ENCODE measurements at regions not wholly inside any gene's neighbourhood (a gene's known extent, or its start where the extent isn't known, plus 50 kb on each side); places are given as distances from the start of the nearest gene placed in this dataset.

DNA sequence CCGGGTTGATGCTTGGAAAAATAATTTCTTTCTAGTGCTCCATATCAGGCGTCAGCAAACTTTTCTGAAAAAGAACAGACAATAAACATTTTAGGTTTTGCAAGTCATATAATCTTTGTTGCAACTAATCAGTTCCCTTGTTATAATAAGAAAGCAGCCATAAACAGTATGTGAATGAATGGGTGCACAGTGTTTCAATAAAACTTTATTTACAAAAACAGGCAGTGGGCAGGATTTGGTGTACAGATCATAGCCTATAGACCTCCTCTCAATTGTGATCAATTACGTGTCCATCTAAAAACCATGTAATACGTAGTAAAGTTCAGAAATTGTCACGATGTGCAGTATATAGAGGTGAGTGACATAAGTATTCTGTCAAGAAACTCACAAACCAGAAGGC, 143.4 kb downstream of the AREG start:
- no peak overlapping the region for H3K4me3 Mint-ChIP-seq (ENCODE audit: unreplicated experiment)
- H3K9me3 Mint-ChIP-seq (ENCODE audit: unreplicated experiment), result no peaks in the 10 kb centered on the region
- TF ChIP-seq, protein P1, sequence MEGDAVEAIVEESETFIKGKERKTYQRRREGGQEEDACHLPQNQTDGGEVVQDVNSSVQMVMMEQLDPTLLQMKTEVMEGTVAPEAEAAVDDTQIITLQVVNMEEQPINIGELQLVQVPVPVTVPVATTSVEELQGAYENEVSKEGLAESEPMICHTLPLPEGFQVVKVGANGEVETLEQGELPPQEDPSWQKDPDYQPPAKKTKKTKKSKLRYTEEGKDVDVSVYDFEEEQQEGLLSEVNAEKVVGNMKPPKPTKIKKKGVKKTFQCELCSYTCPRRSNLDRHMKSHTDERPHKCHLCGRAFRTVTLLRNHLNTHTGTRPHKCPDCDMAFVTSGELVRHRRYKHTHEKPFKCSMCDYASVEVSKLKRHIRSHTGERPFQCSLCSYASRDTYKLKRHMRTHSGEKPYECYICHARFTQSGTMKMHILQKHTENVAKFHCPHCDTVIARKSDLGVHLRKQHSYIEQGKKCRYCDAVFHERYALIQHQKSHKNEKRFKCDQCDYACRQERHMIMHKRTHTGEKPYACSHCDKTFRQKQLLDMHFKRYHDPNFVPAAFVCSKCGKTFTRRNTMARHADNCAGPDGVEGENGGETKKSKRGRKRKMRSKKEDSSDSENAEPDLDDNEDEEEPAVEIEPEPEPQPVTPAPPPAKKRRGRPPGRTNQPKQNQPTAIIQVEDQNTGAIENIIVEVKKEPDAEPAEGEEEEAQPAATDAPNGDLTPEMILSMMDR (IDR thresholded peaks at IDR 0.05; ENCODE audit: unreplicated experiment), result no peak
- H3K27ac Mint-ChIP-seq (ENCODE audit: unreplicated experiment), result no peak overlapping the region
- H3K4me1 Mint-ChIP-seq (ENCODE audit: unreplicated experiment), result peaks cover 5% of the 10 kb centered on the region
- H3K27me3 Mint-ChIP-seq (ENCODE audit: unreplicated experiment), result peaks cover 1% of the 10 kb centered on the region
- DNase-seq (ENCODE audit: low spot score), result no peak
- H3K36me3 Mint-ChIP-seq (ENCODE audit: low read depth, unreplicated experiment), result no peaks in the 10 kb centered on the region

DNA sequence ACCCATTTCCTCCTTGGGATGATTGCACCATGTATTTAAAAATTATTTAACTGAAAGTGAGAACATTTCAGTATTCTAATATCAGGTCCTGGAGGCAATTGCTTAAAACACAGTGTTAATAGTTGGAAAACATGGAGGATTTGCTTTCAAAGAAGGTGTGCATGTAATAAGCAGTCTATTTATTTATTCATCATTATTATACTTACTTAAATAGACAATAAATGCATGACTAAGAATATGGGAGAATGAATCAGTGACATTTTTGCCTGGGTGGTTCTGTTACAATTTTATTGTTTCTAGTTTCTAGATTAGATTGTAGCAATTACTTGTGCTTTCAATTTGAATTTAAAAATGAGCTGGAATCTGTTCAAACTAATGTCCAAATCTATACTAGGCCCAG, 145.5 kb downstream of the AREG start:
- Mint-ChIP-seq H3K9me3 (ENCODE audit: unreplicated experiment) (no peaks in the 10 kb centered on the region), H3K4me3 (ENCODE audit: unreplicated experiment) (no peak overlapping the region), H3K27ac (ENCODE audit: unreplicated experiment) (no peak overlapping the region)

DNA sequence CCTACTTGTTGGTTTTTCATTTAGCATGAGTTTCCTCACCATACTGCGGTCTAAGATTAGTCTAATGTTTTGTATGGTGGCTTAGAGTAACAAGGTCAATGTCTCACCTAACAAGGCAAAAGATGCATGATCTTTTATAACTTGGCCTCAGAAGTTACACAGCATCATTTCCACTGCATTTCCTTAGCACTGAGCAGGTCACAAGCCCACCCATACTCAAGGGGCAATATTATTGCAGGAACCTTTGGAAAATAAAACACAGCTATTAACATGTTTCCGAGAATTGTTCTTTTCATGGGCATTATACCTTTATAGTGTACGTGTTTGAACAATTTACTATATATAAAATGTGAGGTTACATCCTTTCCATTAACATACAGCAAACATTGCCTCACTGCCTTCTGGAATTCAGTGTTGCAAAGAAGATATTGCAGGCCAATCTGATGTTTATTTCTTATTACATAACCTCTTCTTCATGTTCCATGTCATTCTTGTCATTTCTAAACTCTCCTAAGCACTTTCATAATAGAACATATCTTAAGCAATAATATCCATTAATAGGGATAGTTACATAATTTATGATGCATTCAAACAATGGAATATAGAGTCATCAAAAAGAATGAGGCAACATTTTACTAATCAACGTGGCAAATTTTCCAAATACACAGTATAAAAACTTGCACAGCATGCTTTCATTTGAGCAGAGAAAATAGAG, 153.8 kb downstream of the AREG start:
- Mint-ChIP-seq H3K27me3 (ENCODE audit: unreplicated experiment) (no peaks in the 10 kb centered on the region), H3K36me3 (ENCODE audit: low read depth, unreplicated experiment) (peaks cover 9% of the 10 kb centered on the region), H3K27ac (ENCODE audit: unreplicated experiment) (no peak overlapping the region), H3K4me1 (ENCODE audit: unreplicated experiment) (no peaks in the 10 kb centered on the region), H3K4me3 (ENCODE audit: unreplicated experiment) (no peak overlapping the region), H3K9me3 (ENCODE audit: unreplicated experiment) (peaks cover 7% of the 10 kb centered on the region)
- TF ChIP-seq, protein P1 (IDR thresholded peaks at IDR 0.05; ENCODE audit: unreplicated experiment), result no peak
- DNase-seq (ENCODE audit: low spot score), result no peak

More for the DNA sequence above, 145.5 kb downstream of the AREG start:
- DNase-seq (ENCODE audit: low spot score), result no peak
- no peaks in the 10 kb centered on the region for H3K27me3 Mint-ChIP-seq (ENCODE audit: unreplicated experiment)
- TF ChIP-seq, protein P1 (IDR thresholded peaks at IDR 0.05; ENCODE audit: unreplicated experiment), result no peak
- no peaks in the 10 kb centered on the region for H3K36me3 Mint-ChIP-seq (ENCODE audit: low read depth, unreplicated experiment)
- peaks cover 5% of the 10 kb centered on the region for H3K4me1 Mint-ChIP-seq (ENCODE audit: unreplicated experiment)

DNA sequence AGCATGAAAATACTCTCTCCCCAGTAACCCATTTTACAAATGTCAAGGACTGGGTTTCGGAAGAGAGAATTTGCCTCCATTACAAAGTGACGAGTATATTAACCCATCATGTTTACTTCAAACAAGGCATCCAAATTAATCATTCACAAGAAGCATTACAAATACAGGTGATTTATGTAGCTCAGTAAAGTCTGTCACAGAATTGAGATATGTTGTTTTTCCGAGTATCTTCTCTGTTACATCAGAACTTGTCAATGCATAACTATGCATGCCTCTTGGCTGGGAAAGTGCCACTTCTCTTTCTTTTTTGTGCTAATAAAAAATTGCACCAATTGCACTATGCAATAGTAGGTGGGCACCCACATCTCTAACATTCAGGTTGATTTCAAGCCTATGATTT, 158.2 kb downstream of the AREG start:
- Mint-ChIP-seq H3K4me3 (ENCODE audit: unreplicated experiment) (no peak overlapping the region), H3K9me3 (ENCODE audit: unreplicated experiment) (no peaks in the 10 kb centered on the region), H3K27me3 (ENCODE audit: unreplicated experiment) (no peaks in the 10 kb centered on the region), H3K27ac (ENCODE audit: unreplicated experiment) (no peak overlapping the region), H3K4me1 (ENCODE audit: unreplicated experiment) (no peaks in the 10 kb centered on the region), H3K36me3 (ENCODE audit: low read depth, unreplicated experiment) (no peaks in the 10 kb centered on the region)
- TF ChIP-seq, protein P1 (IDR thresholded peaks at IDR 0.05; ENCODE audit: unreplicated experiment), result no peak
- DNase-seq (ENCODE audit: low spot score), result no peak

DNA sequence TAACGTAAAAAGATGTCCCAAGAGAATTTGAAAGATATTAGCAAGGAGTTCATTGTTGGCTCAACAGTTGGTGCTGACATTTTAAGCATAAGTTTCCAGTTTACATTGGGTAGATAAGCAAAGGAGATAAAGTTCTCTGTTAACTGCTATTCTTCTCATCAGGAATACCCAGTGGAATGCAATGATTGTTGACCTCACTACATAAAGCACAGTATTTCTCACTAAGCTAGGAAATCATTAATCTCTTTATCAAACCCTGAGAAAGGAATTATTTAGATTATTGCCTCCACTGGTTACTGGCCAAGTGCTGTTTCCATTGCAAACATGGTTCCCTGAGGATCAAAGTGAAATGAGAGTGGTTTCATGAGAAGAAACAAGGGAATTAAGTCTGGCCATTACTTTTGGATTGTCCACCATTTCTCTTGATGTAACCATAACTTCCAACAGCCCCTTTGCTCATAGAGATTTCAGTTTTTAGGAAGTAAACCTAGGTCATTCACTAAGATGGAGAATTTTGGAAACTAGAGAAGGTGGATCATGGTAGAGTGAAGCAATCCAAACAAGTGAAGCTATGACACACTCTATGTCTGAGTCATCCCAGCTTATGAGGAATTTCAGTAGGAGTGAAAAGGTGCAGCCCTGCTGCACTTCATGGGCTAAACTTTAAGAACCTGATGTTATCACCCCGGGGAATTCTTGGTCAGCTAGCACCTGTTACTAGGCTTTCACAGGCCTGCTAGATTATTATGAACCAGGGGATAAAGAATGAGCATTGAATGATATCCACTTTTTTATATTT, 163.4 kb downstream of the AREG start:
- H3K27me3 Mint-ChIP-seq (ENCODE audit: unreplicated experiment), result no peaks in the 10 kb centered on the region
- DNase-seq (ENCODE audit: low spot score), result no peak
- no peaks in the 10 kb centered on the region for H3K4me1 Mint-ChIP-seq (ENCODE audit: unreplicated experiment)
- H3K27ac Mint-ChIP-seq (ENCODE audit: unreplicated experiment), result no peak overlapping the region
- TF ChIP-seq, protein P1 (IDR thresholded peaks at IDR 0.05; ENCODE audit: unreplicated experiment), result no peak
- no peak overlapping the region for H3K4me3 Mint-ChIP-seq (ENCODE audit: unreplicated experiment)
- H3K36me3 Mint-ChIP-seq (ENCODE audit: low read depth, unreplicated experiment), result no peaks in the 10 kb centered on the region
- H3K9me3 Mint-ChIP-seq (ENCODE audit: unreplicated experiment), result no peaks in the 10 kb centered on the region

Measured in endothelial cell (in vitro differentiated cells).